OCI-LY7 (cell line): ENCODE measurements at regions not wholly inside any gene's neighbourhood (a gene's known extent, or its start where the extent isn't known, plus 50 kb on each side); places are given as distances from the start of the nearest gene placed in this dataset.

ENCODE experiments used
- BruUV-seq: library from RNA; stranded (reverse); fragments of 400-500 nt; replicated peaks from 2 replicates; lab custom pipeline; 2021; lab: Mats Ljungman, UMichigan
- CTCF ChIA-PET: fragments of 300-600 bp; sonication (Branson Sonifier 250); formaldehyde crosslinking; loops from one replicate; lab custom pipeline; 2022; ENCODE audit warnings: antibody characterized with exemption; ENCODE audit not compliant: unreplicated experiment; lab: Charles Lee
- POLR2A ChIA-PET: fragments of 300-600 bp; sonication (Branson Sonifier 250); formaldehyde crosslinking; loops from one replicate; lab custom pipeline; 2022; ENCODE audit warnings: antibody characterized with exemption; lab: Charles Lee
- DNase-seq: peaks from one replicate; pipeline ENCODE4 v3.0.0-alpha.2; 2015; ENCODE audit warnings: low spot score
- H2AFZ ChIP-seq: fragments of 200-600 bp; sonication (generic), shearing (Covaris generic); 2 replicates; pipeline ENCODE4 v1.6.1; 2014; ENCODE audit warnings: mild to moderate bottlenecking, antibody characterized with exemption, low read length, moderate library complexity
- H3K27ac ChIP-seq: fragments of 200-600 bp; sonication (generic); 2 replicates; pipeline ENCODE4 v1.5.1; 2014; ENCODE audit warnings: mixed run types, low read depth, mild to moderate bottlenecking, moderate library complexity, low read length, inconsistent platforms; ENCODE audit not compliant: poor library complexity, severe bottlenecking
- H3K36me3 ChIP-seq: fragments of 200-600 bp; sonication (generic); 2 replicates; pipeline ENCODE4 v1.6.1; 2014; ENCODE audit warnings: mild to moderate bottlenecking, antibody characterized with exemption, low read length, moderate library complexity, mixed read lengths; ENCODE audit not compliant: insufficient read depth
- H3K4me1 ChIP-seq: fragments of 200-600 bp; sonication (generic); 2 replicates; pipeline ENCODE4 v1.5.1; 2014; ENCODE audit warnings: mild to moderate bottlenecking, low read length; ENCODE audit not compliant: insufficient read depth, poor library complexity, severe bottlenecking
- H3K4me2 ChIP-seq: fragments of 200-600 bp; sonication (generic); 2 replicates; pipeline ENCODE4 v1.6.1; 2014; ENCODE audit warnings: mild to moderate bottlenecking, low read length
- H3K4me3 ChIP-seq: fragments of 200-600 bp; sonication (generic); 2 replicates; pipeline ENCODE4 v1.5.1; 2014; ENCODE audit warnings: mild to moderate bottlenecking, low read depth, low read length; ENCODE audit not compliant: poor library complexity, severe bottlenecking
- H3K79me2 ChIP-seq: fragments of 200-600 bp; sonication (generic); 2 replicates; pipeline ENCODE4 v1.6.1; 2016; ENCODE audit warnings: low read depth, mild to moderate bottlenecking, low read length, moderate library complexity, mixed read lengths; ENCODE audit not compliant: insufficient read depth
- H3K9me2 ChIP-seq: fragments of 200-600 bp; sonication (generic); 2 replicates; pipeline ENCODE4 v1.6.1; 2016; ENCODE audit warnings: mild to moderate bottlenecking, low read length, mixed read lengths; ENCODE audit not compliant: insufficient read depth
- H3K9me3 ChIP-seq: fragments of 200-600 bp; sonication (generic); 2 replicates; pipeline ENCODE4 v1.6.1; 2014; ENCODE audit warnings: mild to moderate bottlenecking, mixed run types, low read length, mixed read lengths
- H4K20me1 ChIP-seq: fragments of 200-600 bp; sonication (generic); 2 replicates; pipeline ENCODE4 v1.6.1; 2014; ENCODE audit warnings: mild to moderate bottlenecking, antibody characterized with exemption, low read length, moderate library complexity, mixed read lengths; ENCODE audit not compliant: insufficient read depth
- EZH2phosphoT487 ChIP-seq: fragments of 200-600 bp; sonication (generic); IDR thresholded peaks from 2 replicates; pipeline ENCODE4 v1.6.1; 2018; ENCODE audit warnings: low read depth, borderline replicate concordance, mild to moderate bottlenecking, mixed run types, antibody characterized with exemption, low read length, moderate library complexity, mixed read lengths
- intact Hi-C: fragments of 100-400 bp; cut with micrococcal nuclease; formaldehyde crosslinking; loops from one replicate; pipeline ENCODE4 v1.10.0; 2022; ENCODE audit not compliant: unreplicated experiment
- TF ChIP-seq, protein P1 (sequence below): fragments of 200-600 bp; sonication (generic); conservative IDR thresholded peaks from 2 replicates; pipeline ENCODE4 v1.5.1; 2014; ENCODE audit warnings: mild to moderate bottlenecking, antibody characterized with exemption, low read length, moderate library complexity, mixed read lengths

- Histone ChIP-seq H4K20me1 (no peaks in the 10 kb centered on the region), H3K79me2 (no peaks in the 10 kb centered on the region), H3K36me3 (no peaks in the 10 kb centered on the region), H3K9me3 (no peaks in the 10 kb centered on the region), H3K27ac (no peak overlapping the region), H3K4me1 (no peaks in the 10 kb centered on the region), H3K4me3 (no peak overlapping the region), H3K9me2 (no peaks in the 10 kb centered on the region), H3K4me2 (no peak overlapping the region), H2AFZ (no peak overlapping the region)
- BruUV-seq = no TSS peak
- TF ChIP-seq EZH2phosphoT487 = no peak
- TF ChIP-seq, protein P1, sequence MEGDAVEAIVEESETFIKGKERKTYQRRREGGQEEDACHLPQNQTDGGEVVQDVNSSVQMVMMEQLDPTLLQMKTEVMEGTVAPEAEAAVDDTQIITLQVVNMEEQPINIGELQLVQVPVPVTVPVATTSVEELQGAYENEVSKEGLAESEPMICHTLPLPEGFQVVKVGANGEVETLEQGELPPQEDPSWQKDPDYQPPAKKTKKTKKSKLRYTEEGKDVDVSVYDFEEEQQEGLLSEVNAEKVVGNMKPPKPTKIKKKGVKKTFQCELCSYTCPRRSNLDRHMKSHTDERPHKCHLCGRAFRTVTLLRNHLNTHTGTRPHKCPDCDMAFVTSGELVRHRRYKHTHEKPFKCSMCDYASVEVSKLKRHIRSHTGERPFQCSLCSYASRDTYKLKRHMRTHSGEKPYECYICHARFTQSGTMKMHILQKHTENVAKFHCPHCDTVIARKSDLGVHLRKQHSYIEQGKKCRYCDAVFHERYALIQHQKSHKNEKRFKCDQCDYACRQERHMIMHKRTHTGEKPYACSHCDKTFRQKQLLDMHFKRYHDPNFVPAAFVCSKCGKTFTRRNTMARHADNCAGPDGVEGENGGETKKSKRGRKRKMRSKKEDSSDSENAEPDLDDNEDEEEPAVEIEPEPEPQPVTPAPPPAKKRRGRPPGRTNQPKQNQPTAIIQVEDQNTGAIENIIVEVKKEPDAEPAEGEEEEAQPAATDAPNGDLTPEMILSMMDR = no peak
- no peak for DNase-seq
- ChIA-PET CTCF (no interaction called here), POLR2A (interaction anchor here (0.6 kb wide), 1 partner anchor 829 kb away, joined by 3 read pairs; no protein-coding TSS in a partner anchor)
- intact Hi-C loops = no loop called here
Measured at GRCh38 chr3:106821801-106822200, 555.4 kb upstream of the CCDC54 start.

GRCh38 chr3:106822204-106822603 lies 555.0 kb upstream of the CCDC54 start:
- Histone ChIP-seq H3K27ac (no peak overlapping the region), H4K20me1 (no peaks in the 10 kb centered on the region), H3K79me2 (no peaks in the 10 kb centered on the region), H3K9me3 (no peaks in the 10 kb centered on the region), H3K9me2 (no peaks in the 10 kb centered on the region), H3K4me2 (no peak overlapping the region), H3K4me1 (no peaks in the 10 kb centered on the region), H2AFZ (no peak overlapping the region), H3K4me3 (no peak overlapping the region), H3K36me3 (no peaks in the 10 kb centered on the region)
- no peak for TF ChIP-seq EZH2phosphoT487
- TF ChIP-seq, protein P1 = no peak
- no peak for DNase-seq
- intact Hi-C loops = no loop called here
- BruUV-seq = no TSS peak
- ChIA-PET CTCF (no interaction called here), POLR2A (interaction anchor here (0.6 kb wide), 1 partner anchor 829 kb away, joined by 3 read pairs; no protein-coding TSS in a partner anchor)

DNA sequence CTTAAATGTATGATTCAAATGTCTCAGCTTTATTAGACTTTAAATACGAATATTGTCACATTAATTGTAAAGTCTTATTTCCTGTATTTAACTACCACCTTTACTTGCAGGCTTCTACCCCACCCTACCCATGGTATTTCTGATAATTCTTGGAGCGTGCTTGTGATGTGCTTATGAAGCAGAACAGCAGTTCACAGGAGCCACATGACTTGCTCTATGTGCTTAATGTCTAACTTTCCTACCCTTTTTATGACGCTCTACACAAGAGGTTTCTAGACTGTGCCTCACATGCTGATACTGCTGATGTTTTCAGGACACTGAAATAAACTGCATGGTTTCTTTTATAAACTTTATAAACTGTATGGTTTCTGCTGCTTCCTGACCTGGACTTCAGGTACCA lies 553.5 kb upstream of the CCDC54 start:
- no peak overlapping the region for H2AFZ ChIP-seq
- no peaks in the 10 kb centered on the region for H3K9me2 ChIP-seq
- no peak for DNase-seq
- no peaks in the 10 kb centered on the region for H3K36me3 ChIP-seq
- no peak overlapping the region for H3K27ac ChIP-seq
- H3K9me3 ChIP-seq = no peaks in the 10 kb centered on the region
- CTCF ChIA-PET = no interaction called here
- no peak overlapping the region for H3K4me2 ChIP-seq
- no peak overlapping the region for H3K4me3 ChIP-seq
- BruUV-seq = no TSS peak
- no peaks in the 10 kb centered on the region for H4K20me1 ChIP-seq
- no peak for TF ChIP-seq EZH2phosphoT487
- TF ChIP-seq, protein P1 = no peak
- H3K4me1 ChIP-seq = no peaks in the 10 kb centered on the region
- POLR2A ChIA-PET = no interaction called here
- intact Hi-C loops = loop anchor here (2.0 kb wide), 1 partner anchor 241 kb away; no protein-coding TSS in a partner anchor
- no peaks in the 10 kb centered on the region for H3K79me2 ChIP-seq
